DOHH2 (cell line): ENCODE measurements at regions not wholly inside any gene's neighbourhood (a gene's known extent, or its start where the extent isn't known, plus 50 kb on each side); places are given as distances from the start of the nearest gene placed in this dataset.

Experiments used
- H3F3A ChIP-seq: fragments of 200-600 bp; sonication (generic), shearing (Covaris generic); 2 replicates; pipeline ENCODE4 v1.6.0; 2016; ENCODE audit warnings: antibody characterized with exemption, mild to moderate bottlenecking; ENCODE audit not compliant: control insufficient read depth, insufficient read depth
- H3K27ac ChIP-seq: fragments of 200-600 bp; sonication (generic); 2 replicates; pipeline ENCODE4 v1.5.1; 2014; ENCODE audit warnings: low read depth, mild to moderate bottlenecking, low read length, moderate library complexity
- H3K27me3 ChIP-seq: fragments of 200-600 bp; sonication (generic); 2 replicates; pipeline ENCODE4 v1.6.1; 2014; ENCODE audit warnings: mild to moderate bottlenecking, low read length, mixed read lengths; ENCODE audit not compliant: control insufficient read depth
- H3K36me3 ChIP-seq: fragments of 200-600 bp; sonication (generic); 2 replicates; pipeline ENCODE4 v1.6.1; 2014; ENCODE audit warnings: mild to moderate bottlenecking, low read length, moderate library complexity, mixed read lengths; ENCODE audit not compliant: control insufficient read depth
- H3K4me1 ChIP-seq: fragments of 200-600 bp; sonication (generic); 2 replicates; pipeline ENCODE4 v1.6.1; 2014; ENCODE audit warnings: mild to moderate bottlenecking, low read length, mixed read lengths; ENCODE audit not compliant: control insufficient read depth
- H3K4me2 ChIP-seq: fragments of 200-600 bp; sonication (generic); 2 replicates; pipeline ENCODE4 v1.6.0; 2014; ENCODE audit warnings: mild to moderate bottlenecking, low read length, moderate library complexity
- H3K4me3 ChIP-seq: fragments of 200-600 bp; sonication (generic); 2 replicates; pipeline ENCODE4 v1.5.1; 2014; ENCODE audit warnings: mild to moderate bottlenecking, low read length, mixed read lengths
- H3K79me2 ChIP-seq: fragments of 200-600 bp; sonication (generic); 2 replicates; pipeline ENCODE4 v1.6.1; 2014; ENCODE audit warnings: mild to moderate bottlenecking, low read length, mixed read lengths; ENCODE audit not compliant: control insufficient read depth
- H3K9me2 ChIP-seq: fragments of 200-600 bp; sonication (generic); replicated peaks from 2 replicates; pipeline ENCODE4 v1.6.1; 2014; ENCODE audit warnings: mild to moderate bottlenecking, low read length, mixed read lengths; ENCODE audit not compliant: control insufficient read depth
- H3K9me3 ChIP-seq: fragments of 200-600 bp; sonication (generic); 2 replicates; pipeline ENCODE4 v1.6.1; 2014; ENCODE audit warnings: antibody characterized with exemption, low read length, mixed read lengths; ENCODE audit not compliant: control insufficient read depth, insufficient read depth
- H4K20me1 ChIP-seq: fragments of 200-600 bp; sonication (generic); 2 replicates; pipeline ENCODE4 v1.6.0; 2014; ENCODE audit warnings: low read depth, mild to moderate bottlenecking, antibody characterized with exemption, low read length, moderate library complexity; ENCODE audit not compliant: control insufficient read depth, insufficient read depth
- CTCF ChIP-seq: fragments of 200-600 bp; sonication (generic); IDR thresholded peaks from one replicate; pipeline ENCODE4 v1.5.1; 2014; ENCODE audit warnings: antibody characterized with exemption, mild to moderate bottlenecking, low read depth, low read length; ENCODE audit not compliant: poor library complexity, severe bottlenecking
- EZH2phosphoT487 ChIP-seq: fragments of 200-600 bp; sonication (generic); IDR thresholded peaks from 2 replicates; pipeline ENCODE4 v1.6.1; 2017; ENCODE audit warnings: borderline replicate concordance, mild to moderate bottlenecking, antibody characterized with exemption, low read length, moderate library complexity, mixed read lengths

DNA sequence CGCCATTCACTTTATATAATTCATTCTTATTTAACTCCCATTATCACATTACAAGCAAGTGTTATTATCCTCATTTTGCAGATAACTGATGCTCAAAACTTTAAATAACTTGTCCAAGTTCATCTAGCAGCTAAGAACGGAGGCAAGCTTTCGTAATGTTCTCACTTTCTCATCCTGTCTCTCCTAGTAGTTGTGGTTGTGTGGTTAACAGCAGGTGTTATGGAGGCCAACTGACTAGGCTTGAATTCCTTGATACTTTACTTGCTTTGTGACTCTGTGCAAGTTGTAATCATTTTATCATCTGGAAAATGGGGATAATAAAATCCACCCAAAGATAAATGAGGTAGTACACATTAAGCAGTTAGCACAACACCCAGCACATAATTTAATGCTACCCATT, 109.9 kb upstream of the PTPN13 start:
- H3K79me2 ChIP-seq: no peaks in the 10 kb centered on the region
- no peak overlapping the region for H3K4me2 ChIP-seq
- H3F3A ChIP-seq: no peaks in the 10 kb centered on the region
- H3K27me3 ChIP-seq: no peaks in the 10 kb centered on the region
- H3K27ac ChIP-seq: no peak overlapping the region
- H3K36me3 ChIP-seq: no peaks in the 10 kb centered on the region
- H4K20me1 ChIP-seq: no peaks in the 10 kb centered on the region
- H3K4me3 ChIP-seq: no peak overlapping the region
- no peak for TF ChIP-seq CTCF
- no peak for TF ChIP-seq EZH2phosphoT487
- H3K9me2 ChIP-seq: no peaks in the 10 kb centered on the region
- no peaks in the 10 kb centered on the region for H3K4me1 ChIP-seq
- H3K9me3 ChIP-seq: no peaks in the 10 kb centered on the region

GRCh38 chr4:86487738-86488348, 106.3 kb upstream of the PTPN13 start:
- no peaks in the 10 kb centered on the region for H3K36me3 ChIP-seq
- no peaks in the 10 kb centered on the region for H3K9me3 ChIP-seq
- TF ChIP-seq CTCF (no peak), EZH2phosphoT487 (no peak)
- H3K4me1 ChIP-seq: no peaks in the 10 kb centered on the region
- H3K27me3 ChIP-seq: no peaks in the 10 kb centered on the region
- no peak overlapping the region for H3K4me2 ChIP-seq
- H3K79me2 ChIP-seq: no peaks in the 10 kb centered on the region
- no peaks in the 10 kb centered on the region for H4K20me1 ChIP-seq
- H3F3A ChIP-seq: no peaks in the 10 kb centered on the region
- no peak overlapping the region for H3K4me3 ChIP-seq
- no peaks in the 10 kb centered on the region for H3K9me2 ChIP-seq
- no peak overlapping the region for H3K27ac ChIP-seq

GRCh38 chr4:86493460-86493859, 100.7 kb upstream of the PTPN13 start:
- H3K9me3 ChIP-seq: no peaks in the 10 kb centered on the region
- H3K4me3 ChIP-seq: no peak overlapping the region
- H3K27ac ChIP-seq: no peak overlapping the region
- H3K27me3 ChIP-seq: no peaks in the 10 kb centered on the region
- H3K4me2 ChIP-seq: no peak overlapping the region
- H3K9me2 ChIP-seq: no peaks in the 10 kb centered on the region
- TF ChIP-seq CTCF: no peak
- no peak for TF ChIP-seq EZH2phosphoT487
- no peaks in the 10 kb centered on the region for H3K36me3 ChIP-seq
- H4K20me1 ChIP-seq: no peaks in the 10 kb centered on the region
- peaks cover 8% of the 10 kb centered on the region; the same call in 1 of the 2 replicates for H3K4me1 ChIP-seq
- H3K79me2 ChIP-seq: no peaks in the 10 kb centered on the region
- no peaks in the 10 kb centered on the region for H3F3A ChIP-seq
